ENCODE measurements at regions not wholly inside any gene's neighbourhood (a gene's known extent, or its start where the extent isn't known, plus 50 kb on each side); places are given as distances from the start of the nearest gene placed in this dataset.

DNA sequence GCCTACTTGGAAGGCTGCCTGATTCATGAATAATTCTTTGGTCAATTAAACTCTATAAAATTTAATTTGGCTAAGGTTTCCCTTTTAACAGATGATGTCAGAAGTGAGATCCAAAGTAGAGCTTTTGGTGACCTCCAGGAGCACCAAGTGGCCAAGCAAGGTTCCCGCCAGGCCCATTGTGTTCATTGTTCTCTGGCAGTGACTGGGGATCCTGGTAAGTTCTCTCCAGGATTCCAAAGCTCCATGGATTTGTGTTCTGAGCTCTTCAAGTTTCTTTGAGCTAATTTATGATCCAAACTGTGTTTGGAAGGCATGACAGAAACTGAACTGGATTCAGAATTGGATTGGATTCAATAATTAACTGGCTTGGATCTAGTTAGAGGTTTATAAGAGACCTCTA is 72.0 kb upstream of the ALDH1L1 start:
- TF ChIP-seq, protein P1, sequence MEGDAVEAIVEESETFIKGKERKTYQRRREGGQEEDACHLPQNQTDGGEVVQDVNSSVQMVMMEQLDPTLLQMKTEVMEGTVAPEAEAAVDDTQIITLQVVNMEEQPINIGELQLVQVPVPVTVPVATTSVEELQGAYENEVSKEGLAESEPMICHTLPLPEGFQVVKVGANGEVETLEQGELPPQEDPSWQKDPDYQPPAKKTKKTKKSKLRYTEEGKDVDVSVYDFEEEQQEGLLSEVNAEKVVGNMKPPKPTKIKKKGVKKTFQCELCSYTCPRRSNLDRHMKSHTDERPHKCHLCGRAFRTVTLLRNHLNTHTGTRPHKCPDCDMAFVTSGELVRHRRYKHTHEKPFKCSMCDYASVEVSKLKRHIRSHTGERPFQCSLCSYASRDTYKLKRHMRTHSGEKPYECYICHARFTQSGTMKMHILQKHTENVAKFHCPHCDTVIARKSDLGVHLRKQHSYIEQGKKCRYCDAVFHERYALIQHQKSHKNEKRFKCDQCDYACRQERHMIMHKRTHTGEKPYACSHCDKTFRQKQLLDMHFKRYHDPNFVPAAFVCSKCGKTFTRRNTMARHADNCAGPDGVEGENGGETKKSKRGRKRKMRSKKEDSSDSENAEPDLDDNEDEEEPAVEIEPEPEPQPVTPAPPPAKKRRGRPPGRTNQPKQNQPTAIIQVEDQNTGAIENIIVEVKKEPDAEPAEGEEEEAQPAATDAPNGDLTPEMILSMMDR (conservative IDR thresholded peaks at IDR 0.05; ENCODE audit: low read depth, low read length), result no peak
- no peak for TF ChIP-seq EZH2 (IDR thresholded peaks at IDR 0.05; ENCODE audit: borderline replicate concordance, low read depth, low read length, poor library complexity, severe bottlenecking)
- Histone ChIP-seq H3K9me3 (ENCODE audit: low read depth, low read length, poor library complexity, severe bottlenecking) (no peaks in the 10 kb centered on the region), H3K4me1 (ENCODE audit: insufficient read depth, low read length, poor library complexity, severe bottlenecking) (peaks cover 8% of the 10 kb centered on the region), H3K36me3 (ENCODE audit: insufficient read depth, low read length, poor library complexity, severe bottlenecking) (no peaks in the 10 kb centered on the region), H3K4me3 (ENCODE audit: low read depth, low read length, poor library complexity, severe bottlenecking) (no peak overlapping the region), H3K27ac (ENCODE audit: low read depth, low read length, poor library complexity, severe bottlenecking) (no peak overlapping the region), H3K27me3 (replicated peaks; ENCODE audit: insufficient read depth, low read depth, low read length, poor library complexity) (no peaks in the 10 kb centered on the region)
- ChIA-PET CTCF (no interaction called here), POLR2A (ENCODE audit: low non-redundant PET) (no interaction called here)
- intact Hi-C loops (cut with micrococcal nuclease; ENCODE audit: unreplicated experiment), result no loop called here
- DNase-seq (ENCODE audit: low spot score), result peak; percentile 35
- BruUV-seq (replicated peaks), result no TSS peak

- TF ChIP-seq, protein P1 (conservative IDR thresholded peaks at IDR 0.05; ENCODE audit: low read depth, low read length), result peak; percentile 66
- TF ChIP-seq EZH2 (IDR thresholded peaks at IDR 0.05; ENCODE audit: borderline replicate concordance, low read depth, low read length, poor library complexity, severe bottlenecking), result no peak
- ChIA-PET POLR2A (ENCODE audit: low non-redundant PET) (interaction anchor here (0.6 kb wide), 1 partner anchor 987 kb away, joined by 5 read pairs; no protein-coding TSS in a partner anchor), CTCF (interaction anchor here (0.6 kb wide), 1 partner anchor 46 kb away, joined by 5 read pairs; no protein-coding TSS in a partner anchor)
- intact Hi-C loops (cut with micrococcal nuclease; ENCODE audit: unreplicated experiment), result no loop called here
- Histone ChIP-seq H3K36me3 (ENCODE audit: insufficient read depth, low read length, poor library complexity, severe bottlenecking) (no peaks in the 10 kb centered on the region), H3K27ac (ENCODE audit: low read depth, low read length, poor library complexity, severe bottlenecking) (no peak overlapping the region), H3K27me3 (replicated peaks; ENCODE audit: insufficient read depth, low read depth, low read length, poor library complexity) (no peaks in the 10 kb centered on the region), H3K4me1 (ENCODE audit: insufficient read depth, low read length, poor library complexity, severe bottlenecking) (no peaks in the 10 kb centered on the region), H3K4me3 (ENCODE audit: low read depth, low read length, poor library complexity, severe bottlenecking) (no peak overlapping the region), H3K9me3 (ENCODE audit: low read depth, low read length, poor library complexity, severe bottlenecking) (peaks cover 3% of the 10 kb centered on the region)
- peak; percentile 70 for DNase-seq (ENCODE audit: low spot score)
- BruUV-seq (replicated peaks), result no TSS peak
These were observed 65.7 kb upstream of the ALDH1L1 start for GRCh38 chr3:126245811-126246727.

Data from A673 (cell line).